ENCODE measurements at regions not wholly inside any gene's neighbourhood (a gene's known extent, or its start where the extent isn't known, plus 50 kb on each side); places are given as distances from the start of the nearest gene placed in this dataset.

DNA sequence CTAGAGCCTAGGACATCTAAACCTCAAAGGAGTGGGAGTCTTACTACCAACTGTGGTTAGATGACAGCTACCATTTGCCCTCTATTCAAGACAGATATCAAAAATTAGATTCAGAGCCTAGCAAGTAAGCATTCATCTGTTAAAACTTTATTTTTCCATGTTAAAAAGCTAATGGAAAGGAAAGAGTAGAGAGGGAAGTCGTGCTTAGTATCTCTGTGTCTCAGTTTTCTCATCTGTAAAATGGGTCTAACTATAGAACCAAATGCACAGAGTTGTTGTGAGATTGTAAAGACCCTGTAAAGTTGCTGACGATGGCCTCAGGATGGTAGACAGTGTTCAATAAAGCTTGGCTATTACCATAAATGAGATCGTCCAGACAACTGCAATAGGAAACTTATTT lies 428.5 kb upstream of the RUNX1 start:
- Histone ChIP-seq H3K36me3 (ENCODE audit: control insufficient read depth in 2 of 2, extremely low read depth in 1 of 2, insufficient read depth in 2 of 2, low read length in 2 of 2) (no peaks in the 10 kb centered on the region), H3K27ac (ENCODE audit: insufficient read depth, low read depth, low read length) (peak overlapping the region; percentile 93), H2AFZ (ENCODE audit: low read depth, low read length) (no peak overlapping the region), H3K9me1 (replicated peaks; ENCODE audit: control insufficient read depth, extremely low read depth, insufficient read depth, low read length) (no peaks in the 10 kb centered on the region), H3K4me2 (ENCODE audit: insufficient read depth, low read length) (peak overlapping the region; percentile 75), H3K79me2 (ENCODE audit: control insufficient read depth, insufficient read depth, low read length) (no peaks in the 10 kb centered on the region), H3K9ac (replicated peaks; ENCODE audit: extremely low read depth, insufficient read depth, low read length) (no peak overlapping the region), H4K20me1 (replicated peaks; ENCODE audit: control insufficient read depth, extremely low read depth, insufficient read depth, low read length) (no peaks in the 10 kb centered on the region), H3K9me3 (replicated peaks; ENCODE audit: control insufficient read depth, insufficient read depth, low read length) (no peaks in the 10 kb centered on the region), H3K4me1 (ENCODE audit: control insufficient read depth, extremely low read depth, insufficient read depth, low read length) (peaks cover 26% of the 10 kb centered on the region), H3K27me3 (ENCODE audit: control insufficient read depth in 2 of 2, insufficient read depth in 2 of 2, low read length in 2 of 2) (no peaks in the 10 kb centered on the region), H3K4me3 (replicated peaks in 1 of 3; ENCODE audit: insufficient read depth in 1 of 3, low read depth in 1 of 3, low read length in 3 of 3) (no peak overlapping the region)
- intact Hi-C loops (cut with micrococcal nuclease) = loop anchor here (2.0 to 10.0 kb wide), 2 partner anchors 433 to 589 kb away; partner anchors contain the start of gene RUNX1
- BruUV-seq (replicated peaks) = no TSS peak
- dilution Hi-C loops (cut with MboI; ENCODE audit: extremely low pct_ligation_motif_present, low sequenced_read_pairs) = no loop called here
- FAIRE-seq (no peak), DNase-seq (ENCODE audit: low read depth, low spot score) (no peak)
- TF ChIP-seq CTCF (IDR thresholded peaks at IDR 0.05; ENCODE audit: extremely low read depth in 1 of 2, insufficient read depth in 1 of 2, low read depth in 1 of 2, low read length in 2 of 2) (no peak), JUN (IDR thresholded peaks at IDR 0.05; ENCODE audit: borderline replicate concordance, insufficient read depth, insufficient read length, low read depth) (no peak), MAX (IDR thresholded peaks at IDR 0.05; ENCODE audit: insufficient read depth, insufficient read length) (no peak), MYC (IDR thresholded peaks at IDR 0.05; ENCODE audit: low read depth, low read length) (no peak), POLR2AphosphoS5 (IDR thresholded peaks at IDR 0.05; ENCODE audit: insufficient read depth, low read depth, low read length) (no peak), POLR2A (IDR thresholded peaks at IDR 0.05; ENCODE audit: low read depth, low read length) (no peak), EZH2 (IDR thresholded peaks at IDR 0.05; ENCODE audit: borderline replicate concordance, low read depth, low read length, severe bottlenecking) (no peak), GATA2 (IDR thresholded peaks at IDR 0.05; ENCODE audit: insufficient read depth, insufficient read length, low read depth, low read length) (no peak), FOS (IDR thresholded peaks at IDR 0.05; ENCODE audit: borderline replicate concordance, insufficient read depth, low read length) (no peak)
- CTCF ChIA-PET = interaction anchor here (0.8 to 1.5 kb wide), 4 partner anchors 9 to 588 kb away, joined by 3 read pairs; no protein-coding TSS in a partner anchor
- POLR2A ChIA-PET = no interaction called here

Measured in endothelial cell of umbilical vein (primary cell).